Prostate gland (tissue), 2 donors: ENCODE measurements at regions not wholly inside any gene's neighbourhood (a gene's known extent, or its start where the extent isn't known, plus 50 kb on each side); places are given as distances from the start of the nearest gene placed in this dataset.

Experiments
- CTCF ChIP-seq, 4 experiments: fragments of 200-600 bp in 2 of 4; fragments of 450-650 bp in 2 of 4; sonication (generic) in 2 of 4; IDR thresholded peaks; 1 replicate in 3 of 4; 2 replicates in 1 of 4; pipeline ENCODE4 v1.5.1; 2016 to 2019; ENCODE audit warnings: antibody characterized with exemption in 4 of 4, mild to moderate bottlenecking in 2 of 4, moderate library complexity in 2 of 4
- POLR2A ChIP-seq: fragments of 450-650 bp; IDR thresholded peaks from one replicate; pipeline ENCODE4 v1.6.1; 2016; ENCODE audit warnings: antibody characterized with exemption, mild to moderate bottlenecking
- POLR2AphosphoS5 ChIP-seq: sonication (generic); formaldehyde crosslinking; IDR thresholded peaks from one replicate; pipeline ENCODE4 v1.6.1; 2017; ENCODE audit warnings: antibody characterized with exemption

DNA sequence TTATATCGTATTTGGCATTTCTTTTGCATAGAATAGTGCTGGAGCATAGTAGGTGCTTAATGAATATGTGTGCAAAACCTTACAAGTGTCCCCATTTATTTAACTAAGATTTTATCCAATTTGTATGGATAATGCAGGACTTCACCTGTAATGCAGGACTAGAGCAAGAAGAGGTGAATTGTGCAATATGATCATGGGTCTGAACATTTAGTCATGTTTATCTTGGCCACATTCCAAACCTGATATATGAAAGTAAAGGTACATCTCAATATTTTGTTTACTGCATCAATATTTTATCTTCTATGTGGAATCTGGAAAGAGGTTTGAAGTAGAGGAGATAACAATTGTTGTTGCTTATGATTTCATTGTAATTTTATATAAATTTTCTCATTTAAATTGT is 1626.7 kb upstream of the B3GALT2 start:
- TF ChIP-seq CTCF (IDR thresholded peaks at IDR 0.05) (no peak), POLR2A (no peak), POLR2AphosphoS5 (no peak)
